ENCODE measurements at regions not wholly inside any gene's neighbourhood (a gene's known extent, or its start where the extent isn't known, plus 50 kb on each side); places are given as distances from the start of the nearest gene placed in this dataset.
"Not testable (repeated sequence)": the region's sequence is repeated elsewhere in the genome, so short reads cannot be mapped to it uniquely, and the experiment has no call there.

GRCh38 chr6:169086020-169086419 is 167.6 kb downstream of the THBS2 start:
- peaks cover 0 to 18% of the 10 kb centered on the region in 2 donors for H3K9me3 ChIP-seq
- TF ChIP-seq, protein P1, sequence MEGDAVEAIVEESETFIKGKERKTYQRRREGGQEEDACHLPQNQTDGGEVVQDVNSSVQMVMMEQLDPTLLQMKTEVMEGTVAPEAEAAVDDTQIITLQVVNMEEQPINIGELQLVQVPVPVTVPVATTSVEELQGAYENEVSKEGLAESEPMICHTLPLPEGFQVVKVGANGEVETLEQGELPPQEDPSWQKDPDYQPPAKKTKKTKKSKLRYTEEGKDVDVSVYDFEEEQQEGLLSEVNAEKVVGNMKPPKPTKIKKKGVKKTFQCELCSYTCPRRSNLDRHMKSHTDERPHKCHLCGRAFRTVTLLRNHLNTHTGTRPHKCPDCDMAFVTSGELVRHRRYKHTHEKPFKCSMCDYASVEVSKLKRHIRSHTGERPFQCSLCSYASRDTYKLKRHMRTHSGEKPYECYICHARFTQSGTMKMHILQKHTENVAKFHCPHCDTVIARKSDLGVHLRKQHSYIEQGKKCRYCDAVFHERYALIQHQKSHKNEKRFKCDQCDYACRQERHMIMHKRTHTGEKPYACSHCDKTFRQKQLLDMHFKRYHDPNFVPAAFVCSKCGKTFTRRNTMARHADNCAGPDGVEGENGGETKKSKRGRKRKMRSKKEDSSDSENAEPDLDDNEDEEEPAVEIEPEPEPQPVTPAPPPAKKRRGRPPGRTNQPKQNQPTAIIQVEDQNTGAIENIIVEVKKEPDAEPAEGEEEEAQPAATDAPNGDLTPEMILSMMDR (IDR thresholded peaks at IDR 0.05): no peak
- H3K4me3 ChIP-seq: no peak overlapping the region
- no peaks in the 10 kb centered on the region for H3K27me3 ChIP-seq
- no peak for DNase-seq
- H3K36me3 ChIP-seq: no peaks in the 10 kb centered on the region
- intact Hi-C loops (cut with DNase I): no loop called here
- no peak for ATAC-seq
- peak overlapping the region in 1 of 2 donors; percentile 39 for H3K27ac ChIP-seq
- no peaks in the 10 kb centered on the region for H3K4me1 ChIP-seq

- intact Hi-C loops (cut with DNase I): no loop called here
- no peak for ATAC-seq
- TF ChIP-seq, protein P1 (IDR thresholded peaks at IDR 0.05): no peak
- H3K27ac ChIP-seq: peak overlapping the region in 1 of 2 donors; percentile 39
- no peak for DNase-seq
- H3K9me3 ChIP-seq: peaks cover 0 to 12% of the 10 kb centered on the region in 2 donors
- H3K27me3 ChIP-seq: no peaks in the 10 kb centered on the region
- H3K4me3 ChIP-seq: no peak overlapping the region
- no peaks in the 10 kb centered on the region for H3K4me1 ChIP-seq
- H3K36me3 ChIP-seq: no peaks in the 10 kb centered on the region
These were observed 168.2 kb downstream of the THBS2 start for GRCh38 chr6:169085466-169085865.

GRCh38 chr6:169084557-169084956 is 169.1 kb downstream of the THBS2 start:
- H3K4me1 ChIP-seq; ATAC-seq; H3K36me3 ChIP-seq; H3K4me3 ChIP-seq; H3K27me3 ChIP-seq; H3K9me3 ChIP-seq; DNase-seq; H3K27ac ChIP-seq; intact Hi-C loops (cut with DNase I): not testable (repeated sequence)

GRCh38 chr6:169084067-169084466 is 169.6 kb downstream of the THBS2 start:
- H3K27me3 ChIP-seq: no peaks in the 10 kb centered on the region
- DNase-seq (no peak), ATAC-seq (no peak)
- H3K36me3 ChIP-seq: no peaks in the 10 kb centered on the region
- H3K4me1 ChIP-seq: no peaks in the 10 kb centered on the region
- no peak overlapping the region for H3K27ac ChIP-seq
- TF ChIP-seq, protein P1 (IDR thresholded peaks at IDR 0.05): no peak
- no peak overlapping the region for H3K4me3 ChIP-seq
- H3K9me3 ChIP-seq: no peaks in the 10 kb centered on the region
- intact Hi-C loops (cut with DNase I): no loop called here

GRCh38 chr6:169083508-169083874 is 170.2 kb downstream of the THBS2 start:
- no peaks in the 10 kb centered on the region for H3K4me1 ChIP-seq
- TF ChIP-seq, protein P1 (IDR thresholded peaks at IDR 0.05): no peak
- intact Hi-C loops (cut with DNase I): no loop called here
- DNase-seq (no peak), ATAC-seq (no peak)
- H3K36me3 ChIP-seq: no peaks in the 10 kb centered on the region
- H3K4me3 ChIP-seq: no peak overlapping the region
- H3K27ac ChIP-seq: no peak overlapping the region
- H3K27me3 ChIP-seq: no peaks in the 10 kb centered on the region
- no peaks in the 10 kb centered on the region for H3K9me3 ChIP-seq

DNA sequence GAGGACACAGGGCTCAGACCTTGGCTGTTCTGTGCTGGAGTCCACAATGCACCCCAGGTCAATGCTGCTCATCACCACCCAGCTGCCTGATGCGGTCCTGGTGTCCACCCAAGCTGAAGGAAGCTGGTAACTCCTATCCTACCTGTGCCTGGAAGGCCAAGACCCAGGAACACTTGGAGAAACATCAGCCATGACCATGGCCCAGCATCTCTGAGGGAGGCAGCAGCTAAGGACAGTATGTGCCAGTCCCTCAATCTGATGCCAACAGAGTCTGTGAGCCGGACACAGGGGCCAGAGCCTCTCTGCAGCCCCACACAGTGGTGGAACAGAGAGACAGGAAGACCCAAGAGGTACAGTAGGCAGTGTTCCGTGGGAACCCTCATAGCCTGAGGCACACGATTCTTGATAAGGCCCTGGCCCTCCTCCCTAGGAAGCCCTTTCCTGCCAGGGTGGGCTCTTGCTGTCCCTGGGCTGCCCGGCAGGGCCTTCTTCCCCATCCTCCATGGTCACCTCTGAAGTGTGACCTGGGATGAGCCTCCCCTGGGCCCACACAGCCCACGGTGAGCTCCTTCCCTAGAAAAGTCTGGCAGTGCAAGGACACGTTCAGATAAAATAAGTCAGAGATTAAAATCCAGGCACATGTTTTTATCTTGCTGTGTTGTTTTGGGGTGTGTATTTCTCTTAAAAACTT is 170.7 kb downstream of the THBS2 start:
- ATAC-seq (no peak), DNase-seq (no peak)
- intact Hi-C loops (cut with DNase I): no loop called here
- Histone ChIP-seq H3K4me1 (no peaks in the 10 kb centered on the region), H3K4me3 (no peak overlapping the region), H3K27me3 (no peaks in the 10 kb centered on the region), H3K36me3 (no peaks in the 10 kb centered on the region), H3K27ac (no peak overlapping the region), H3K9me3 (no peaks in the 10 kb centered on the region)
- TF ChIP-seq, protein P1 (IDR thresholded peaks at IDR 0.05): no peak
